H1 (cell line): ENCODE measurements at regions not wholly inside any gene's neighbourhood (a gene's known extent, or its start where the extent isn't known, plus 50 kb on each side); places are given as distances from the start of the nearest gene placed in this dataset.

ENCODE experiments used
- CTCF ChIA-PET: fragments of 300-600 bp; sonication (Branson Sonifier 250); formaldehyde crosslinking; loops from one replicate; lab custom pipeline; 2021; ENCODE audit not compliant: partially characterized antibody; lab: Charles Lee
- POLR2A ChIA-PET: fragments of 300-600 bp; sonication (Branson Sonifier 250); formaldehyde crosslinking; loops from one replicate; lab custom pipeline; 2021; ENCODE audit warnings: inconsistent platforms; ENCODE audit not compliant: partially characterized antibody; lab: Charles Lee
- DNase-seq, 2 experiments: peaks; one replicate each; pipeline versions ENCODE4 v3.0.0 to v3.0.0-alpha.2; 2010 to 2022; ENCODE audit warnings: low spot score in 2 of 2, low read depth in 1 of 2, mixed read lengths in 1 of 2
- FAIRE-seq: peaks from 2 replicates; lab custom pipeline; 2011; peaks lifted over from hg19 to GRCh38; lab: Jason Lieb, UNC
- H2AFZ ChIP-seq: 2 replicates; pipeline ENCODE4 v1.8.1; 2012; ENCODE audit warnings: low read length, inconsistent platforms
- H2AK5ac ChIP-seq: 2 replicates; pipeline ENCODE4 v1.6.1; 2013; ENCODE audit warnings: low read depth, low read length
- H2BK120ac ChIP-seq: replicated peaks from 2 replicates; pipeline ENCODE3; 2013; ENCODE audit warnings: low read depth, low read length, inconsistent platforms
- H2BK12ac ChIP-seq: 2 replicates; pipeline ENCODE4 v1.6.1; 2013; ENCODE audit warnings: low read depth, low read length
- H2BK15ac ChIP-seq: 2 replicates; pipeline ENCODE4 v1.6.1; 2013; ENCODE audit warnings: low read length
- H2BK20ac ChIP-seq: 2 replicates; pipeline ENCODE4 v1.6.1; 2013; ENCODE audit warnings: low read length
- H2BK5ac ChIP-seq: 2 replicates; pipeline ENCODE4 v1.6.1; 2013; ENCODE audit warnings: low read depth, low read length
- H3K14ac ChIP-seq: 2 replicates; pipeline ENCODE4 v1.6.1; 2013; ENCODE audit warnings: inconsistent platforms; ENCODE audit not compliant: insufficient read length
- H3K18ac ChIP-seq: 2 replicates; pipeline ENCODE4 v1.6.1; 2013; ENCODE audit warnings: low read length; ENCODE audit errors: extremely low read depth
- H3K23ac ChIP-seq: 2 replicates; pipeline ENCODE4 v1.6.1; 2013; ENCODE audit warnings: inconsistent platforms; ENCODE audit not compliant: insufficient read length
- H3K23me2 ChIP-seq: 2 replicates; pipeline ENCODE4 v1.6.1; 2013; ENCODE audit warnings: low read depth, low read length
- H3K27ac ChIP-seq: 2 replicates; pipeline ENCODE4 v1.6.1; 2011; ENCODE audit warnings: low read depth, low read length, inconsistent platforms
- H3K27me3 ChIP-seq, 4 experiments: replicated peaks in 1 of 4; 1 replicate in 1 of 4; 2 replicates in 3 of 4; pipeline versions ENCODE4 v1.6.1 to v1.8.1; 2011 to 2013; ENCODE audit warnings: low read length in 3 of 4, mild to moderate bottlenecking in 3 of 4, inconsistent platforms in 2 of 4, mixed read lengths in 2 of 4, moderate library complexity in 1 of 4; ENCODE audit not compliant: control insufficient read depth in 3 of 4, insufficient read depth in 3 of 4; ENCODE audit errors: extremely low read depth in 1 of 4
- H3K36me3 ChIP-seq, 4 experiments: 2 replicates each; pipeline versions ENCODE4 v1.6.1 to v1.8.1; 2011 to 2013; ENCODE audit warnings: mild to moderate bottlenecking in 4 of 4, low read length in 3 of 4, moderate library complexity in 2 of 4, control low read depth in 1 of 4, inconsistent platforms in 1 of 4; ENCODE audit not compliant: insufficient read depth in 4 of 4, control insufficient read depth in 2 of 4
- H3K4ac ChIP-seq: replicated peaks from 2 replicates; pipeline ENCODE3; 2013; ENCODE audit warnings: low read length, low read depth, mixed read lengths, inconsistent platforms; ENCODE audit not compliant: insufficient read length
- H3K4me1 ChIP-seq, 4 experiments: replicated peaks in 1 of 4; 1 replicate in 1 of 4; 2 replicates in 3 of 4; pipeline versions ENCODE4 v1.6.1 to v1.8.1; 2011 to 2013; ENCODE audit warnings: low read length in 3 of 4, inconsistent platforms in 2 of 4, mixed read lengths in 1 of 4; ENCODE audit not compliant: insufficient read depth in 4 of 4, control insufficient read depth in 3 of 4
- H3K4me2 ChIP-seq, 2 experiments: 2 replicates each; pipeline versions ENCODE4 v1.6.1 to v1.8.1; 2011 to 2013; ENCODE audit warnings: low read depth in 2 of 2, low read length in 2 of 2, control low read depth in 1 of 2, inconsistent platforms in 1 of 2, mild to moderate bottlenecking in 1 of 2; ENCODE audit not compliant: insufficient read depth in 1 of 2
- H3K4me3 ChIP-seq, 4 experiments: fragments of 200-600, 300-600 bp in 1 of 4; sonication (generic), shearing (Covaris generic), sonication (Bioruptor Twin) in 1 of 4; 2 replicates each; pipeline versions ENCODE4 v1.5.1 to v1.8.1; 2011 to 2016; ENCODE audit warnings: low read length in 4 of 4, low read depth in 3 of 4, control low read depth in 2 of 4, inconsistent platforms in 2 of 4, mild to moderate bottlenecking in 2 of 4, mixed read lengths in 1 of 4, moderate library complexity in 1 of 4; ENCODE audit not compliant: insufficient read depth in 2 of 4; ENCODE audit errors: extremely low read depth in 1 of 4
- H3K56ac ChIP-seq: replicated peaks from 2 replicates; pipeline ENCODE3; 2013; ENCODE audit warnings: low read depth, mild to moderate bottlenecking, mixed read lengths, low read length, inconsistent platforms; ENCODE audit not compliant: insufficient read length
- H3K79me1 ChIP-seq: 2 replicates; pipeline ENCODE4 v1.6.1; 2013; ENCODE audit warnings: low read depth, low read length, control low read depth
- H3K79me2 ChIP-seq, 2 experiments: 2 replicates each; pipeline versions ENCODE4 v1.6.1 to v1.8.1; 2012 to 2013; ENCODE audit warnings: low read length in 2 of 2, mild to moderate bottlenecking in 2 of 2, inconsistent platforms in 1 of 2; ENCODE audit not compliant: insufficient read depth in 2 of 2, control insufficient read depth in 1 of 2
- H3K9ac ChIP-seq, 4 experiments: replicated peaks in 1 of 4; 1 replicate in 1 of 4; 2 replicates in 3 of 4; pipeline versions ENCODE4 v1.6.1 to v1.8.1; 2011 to 2013; ENCODE audit warnings: low read depth in 3 of 4, low read length in 3 of 4, control low read depth in 2 of 4, mild to moderate bottlenecking in 2 of 4, moderate library complexity in 2 of 4, inconsistent platforms in 1 of 4; ENCODE audit errors: extremely low read depth in 1 of 4
- H3K9me3 ChIP-seq, 2 experiments: 2 replicates each; pipeline versions ENCODE4 v1.6.1 to v1.8.1; 2012 to 2013; ENCODE audit warnings: mild to moderate bottlenecking in 2 of 2, moderate library complexity in 2 of 2, control low read depth in 1 of 2, inconsistent platforms in 1 of 2, low read depth in 1 of 2, low read length in 1 of 2, mixed read lengths in 1 of 2; ENCODE audit not compliant: insufficient read depth in 2 of 2
- H4K20me1 ChIP-seq, 2 experiments: replicated peaks in 1 of 2; 2 replicates each; pipeline versions ENCODE3 to v1.8.1; 2011 to 2013; ENCODE audit warnings: inconsistent platforms in 2 of 2, low read length in 2 of 2, mild to moderate bottlenecking in 1 of 2; ENCODE audit not compliant: insufficient read depth in 2 of 2, control insufficient read depth in 1 of 2
- H4K5ac ChIP-seq: 2 replicates; pipeline ENCODE4 v1.6.1; 2013; ENCODE audit warnings: low read length, low read depth, mixed read lengths, inconsistent platforms; ENCODE audit not compliant: insufficient read length
- H4K8ac ChIP-seq: 2 replicates; pipeline ENCODE4 v1.8.0; 2013; ENCODE audit warnings: mild to moderate bottlenecking, moderate library complexity, low read length, inconsistent platforms; ENCODE audit not compliant: insufficient read depth; ENCODE audit errors: extremely low read depth
- H4K91ac ChIP-seq: replicated peaks from 2 replicates; pipeline ENCODE3; 2013; ENCODE audit warnings: low read length, mixed read lengths, inconsistent platforms; ENCODE audit not compliant: insufficient read length
- BACH1 ChIP-seq: IDR thresholded peaks from 2 replicates; pipeline ENCODE4 v1.6.1; 2012; ENCODE audit warnings: low read length, improper control_type of control experiment
- CTBP2 ChIP-seq: IDR thresholded peaks from 2 replicates; pipeline ENCODE4 v1.7.0; 2011; ENCODE audit warnings: borderline replicate concordance, mild to moderate bottlenecking, moderate library complexity, mixed read lengths, low read length; ENCODE audit not compliant: insufficient read depth, insufficient read length
- KDM4A ChIP-seq: IDR thresholded peaks from one replicate; pipeline ENCODE4 v1.7.1; 2012; ENCODE audit warnings: low read depth, mild to moderate bottlenecking, moderate library complexity, low read length, inconsistent platforms; ENCODE audit not compliant: severe bottlenecking
- POU5F1 ChIP-seq: IDR thresholded peaks from 2 replicates; pipeline ENCODE4 v1.6.1; 2011; ENCODE audit warnings: low read depth, mild to moderate bottlenecking, low read length, moderate library complexity
- RAD21 ChIP-seq, 2 experiments: IDR thresholded peaks in 1 of 2; conservative IDR thresholded peaks in 1 of 2; 2 replicates each; pipeline ENCODE4 v1.6.1; 2011; ENCODE audit warnings: low read depth in 2 of 2, low read length in 2 of 2, improper control_type of control experiment in 1 of 2, inconsistent platforms in 1 of 2, mild to moderate bottlenecking in 1 of 2, moderate library complexity in 1 of 2
- RBBP5 ChIP-seq: IDR thresholded peaks from 2 replicates; pipeline ENCODE4 v1.7.1; 2012; ENCODE audit warnings: low read depth, mild to moderate bottlenecking, inconsistent platforms, low read length, moderate library complexity, borderline replicate concordance
- SIRT6 ChIP-seq: IDR thresholded peaks from one replicate; pipeline ENCODE4 v1.7.1; 2012; ENCODE audit warnings: low read length, inconsistent platforms
- SIX5 ChIP-seq: IDR thresholded peaks from 2 replicates; pipeline ENCODE4 v1.6.1; 2011; ENCODE audit warnings: mild to moderate bottlenecking, low read depth, low read length
- TBP ChIP-seq: IDR thresholded peaks from 2 replicates; pipeline ENCODE4 v1.6.1; 2011; ENCODE audit warnings: low read depth, low read length, improper control_type of control experiment
- WGBS, 2 experiments: shearing (Covaris generic) in 1 of 2; methylation state at CpG; one replicate each; pipeline versions ENCODE4 v1.1.6 to v1.1.7; 2013 to 2015; ENCODE audit warnings: low lambda C conversion rate in 2 of 2, mixed read lengths in 2 of 2, inconsistent platforms in 1 of 2, low coverage in 1 of 2, missing lambda C conversion rate in 1 of 2; ENCODE audit not compliant: insufficient replicate concordance in 2 of 2, insufficient coverage in 1 of 2, insufficient read length in 1 of 2; ENCODE audit errors: extremely low coverage in 1 of 2, missing lambda C conversion rate in 1 of 2; 5-methylcytosine and 5-hydroxymethylcytosine counted together
- TF ChIP-seq, protein P1 (sequence below): IDR thresholded peaks from 2 replicates; pipeline ENCODE4 v1.6.1; 2012; ENCODE audit warnings: inconsistent platforms
- TF ChIP-seq, protein P2 (sequence below), 3 experiments: IDR thresholded peaks; 1 replicate in 2 of 3; 2 replicates in 1 of 3; pipeline versions ENCODE4 v1.5.1 to v1.6.1; 2011; ENCODE audit warnings: low read length in 3 of 3, mild to moderate bottlenecking in 3 of 3, inconsistent platforms in 2 of 3, low read depth in 1 of 3, moderate library complexity in 1 of 3; ENCODE audit not compliant: insufficient read depth in 1 of 3; ENCODE audit errors: control extremely low read depth in 1 of 3

DNA sequence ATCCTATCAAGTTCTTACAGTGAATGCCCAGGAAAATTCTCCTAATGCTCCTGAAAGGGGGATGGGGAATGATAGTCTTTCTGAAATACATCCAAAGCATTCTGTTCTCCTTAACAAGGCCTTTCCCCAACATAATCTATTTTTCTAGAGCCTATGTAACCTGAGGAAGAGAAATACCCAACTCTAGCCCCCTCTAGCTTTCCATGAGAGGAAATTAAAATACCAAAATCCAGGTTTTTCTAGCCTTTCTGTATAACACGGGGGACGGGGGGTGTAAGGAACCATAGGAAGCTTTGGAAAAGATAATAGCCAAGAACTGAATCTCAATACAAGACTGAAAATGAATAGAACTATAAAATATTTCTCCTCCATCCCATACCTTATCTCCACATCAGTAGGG lies 815.9 kb downstream of the SLITRK6 start:
- Histone ChIP-seq H3K4ac (no peak overlapping the region), H4K8ac (no peak overlapping the region), H3K23ac (no peak overlapping the region), H2AK5ac (no peak overlapping the region), H2AFZ (peak overlapping the region; percentile 76; the same call in 1 of the 2 replicates), H3K56ac (no peak overlapping the region), H4K5ac (no peak overlapping the region), H3K9ac (no peak overlapping the region), H2BK20ac (no peak overlapping the region), H3K23me2 (no peaks in the 10 kb centered on the region), H2BK15ac (no peak overlapping the region), H2BK120ac (no peak overlapping the region), H3K79me2 (no peaks in the 10 kb centered on the region), H3K27ac (no peak overlapping the region), H3K4me1 (no peaks in the 10 kb centered on the region), H3K9me3 (no peaks in the 10 kb centered on the region), H2BK5ac (no peak overlapping the region), H4K20me1 (no peaks in the 10 kb centered on the region), H3K4me2 (no peak overlapping the region), H3K4me3 (no peak overlapping the region), H2BK12ac (no peak overlapping the region), H3K27me3 (no peaks in the 10 kb centered on the region), H4K91ac (no peak overlapping the region), H3K36me3 (no peaks in the 10 kb centered on the region), H3K18ac (no peak overlapping the region), H3K14ac (no peak overlapping the region), H3K79me1 (no peaks in the 10 kb centered on the region)
- CTCF ChIA-PET = interaction anchor here (0.6 to 2.4 kb wide), 11 partner anchors 10 to 371 kb away, joined by 3 to 7 read pairs (median 3); no protein-coding TSS in a partner anchor
- DNase-seq (no peak), FAIRE-seq (no peak)
- WGBS, 2 experiments = 88% methylated on average over 2 of the region's 2 CpGs; no CpG with 5 or more reads in 1 of the 2 experiments
- POLR2A ChIA-PET = no interaction called here
- no peak for TF ChIP-seq BACH1
- TF ChIP-seq POU5F1 = no peak
- TF ChIP-seq RBBP5 = no peak
- no peak for TF ChIP-seq TBP
- TF ChIP-seq, protein P1, sequence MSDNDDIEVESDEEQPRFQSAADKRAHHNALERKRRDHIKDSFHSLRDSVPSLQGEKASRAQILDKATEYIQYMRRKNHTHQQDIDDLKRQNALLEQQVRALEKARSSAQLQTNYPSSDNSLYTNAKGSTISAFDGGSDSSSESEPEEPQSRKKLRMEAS = no peak
- TF ChIP-seq KDM4A = no peak
- peak in 1 of 2 experiments; percentile 28; a peak in 3 of 4 replicates for TF ChIP-seq RAD21 (IDR thresholded peaks at IDR 0.05 in 1 of 2, conservative IDR thresholded peaks at IDR 0.05 in 1 of 2; ENCODE audit: low read depth in 2 of 2, low read length in 2 of 2)
- TF ChIP-seq SIX5 = no peak
- TF ChIP-seq CTBP2 = no peak
- TF ChIP-seq, protein P2, sequence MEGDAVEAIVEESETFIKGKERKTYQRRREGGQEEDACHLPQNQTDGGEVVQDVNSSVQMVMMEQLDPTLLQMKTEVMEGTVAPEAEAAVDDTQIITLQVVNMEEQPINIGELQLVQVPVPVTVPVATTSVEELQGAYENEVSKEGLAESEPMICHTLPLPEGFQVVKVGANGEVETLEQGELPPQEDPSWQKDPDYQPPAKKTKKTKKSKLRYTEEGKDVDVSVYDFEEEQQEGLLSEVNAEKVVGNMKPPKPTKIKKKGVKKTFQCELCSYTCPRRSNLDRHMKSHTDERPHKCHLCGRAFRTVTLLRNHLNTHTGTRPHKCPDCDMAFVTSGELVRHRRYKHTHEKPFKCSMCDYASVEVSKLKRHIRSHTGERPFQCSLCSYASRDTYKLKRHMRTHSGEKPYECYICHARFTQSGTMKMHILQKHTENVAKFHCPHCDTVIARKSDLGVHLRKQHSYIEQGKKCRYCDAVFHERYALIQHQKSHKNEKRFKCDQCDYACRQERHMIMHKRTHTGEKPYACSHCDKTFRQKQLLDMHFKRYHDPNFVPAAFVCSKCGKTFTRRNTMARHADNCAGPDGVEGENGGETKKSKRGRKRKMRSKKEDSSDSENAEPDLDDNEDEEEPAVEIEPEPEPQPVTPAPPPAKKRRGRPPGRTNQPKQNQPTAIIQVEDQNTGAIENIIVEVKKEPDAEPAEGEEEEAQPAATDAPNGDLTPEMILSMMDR (IDR thresholded peaks at IDR 0.05; ENCODE audit: control extremely low read depth in 1 of 3, insufficient read depth in 1 of 3, low read depth in 1 of 3, low read length in 3 of 3) = peak in 1 of 3 experiments; percentile 15; a peak in 1 of 4 replicates
- no peak for TF ChIP-seq SIRT6
